Mesenchymal stem cell (in vitro differentiated cells and primary cell): ENCODE measurements at regions not wholly inside any gene's neighbourhood (a gene's known extent, or its start where the extent isn't known, plus 50 kb on each side); places are given as distances from the start of the nearest gene placed in this dataset.

Experiments used
- DNase-seq: peaks from one replicate; pipeline ENCODE4 v3.0.0-alpha.2; 2013
- H2AFZ ChIP-seq: one replicate; pipeline ENCODE4 v1.6.1; 2013; ENCODE audit warnings: low read depth, mild to moderate bottlenecking, control low read depth, inconsistent platforms, low read length, moderate library complexity
- H2AK5ac ChIP-seq: 2 replicates; pipeline ENCODE4 v1.6.1; 2013; ENCODE audit warnings: low read length, moderate library complexity, mild to moderate bottlenecking, inconsistent platforms; ENCODE audit not compliant: severe bottlenecking
- H2BK120ac ChIP-seq: one replicate; pipeline ENCODE4 v1.6.1; 2013; ENCODE audit warnings: low read depth, mild to moderate bottlenecking, inconsistent platforms, low read length, moderate library complexity
- H2BK12ac ChIP-seq, 2 experiments: one replicate each; pipeline ENCODE4 v1.6.1; 2013; ENCODE audit warnings: inconsistent platforms in 2 of 2, low read length in 2 of 2, mild to moderate bottlenecking in 2 of 2, moderate library complexity in 2 of 2, control low read depth in 1 of 2
- H2BK15ac ChIP-seq: one replicate; pipeline ENCODE4 v1.6.1; 2013; ENCODE audit warnings: mild to moderate bottlenecking, low read depth, inconsistent platforms; ENCODE audit not compliant: poor library complexity, severe bottlenecking
- H2BK5ac ChIP-seq: 2 replicates; pipeline ENCODE4 v1.6.1; 2013; ENCODE audit warnings: low read depth, mild to moderate bottlenecking, low read length, control low read depth, inconsistent platforms; ENCODE audit not compliant: poor library complexity, severe bottlenecking
- H3K14ac ChIP-seq, 2 experiments: one replicate each; pipeline ENCODE4 v1.6.1; 2013; ENCODE audit warnings: inconsistent platforms in 2 of 2, low read length in 2 of 2, control low read depth in 1 of 2, mild to moderate bottlenecking in 1 of 2, moderate library complexity in 1 of 2
- H3K18ac ChIP-seq, 2 experiments: one replicate each; pipeline ENCODE4 v1.6.1; 2013; ENCODE audit warnings: inconsistent platforms in 2 of 2, low read length in 2 of 2, control low read depth in 1 of 2, low read depth in 1 of 2, mild to moderate bottlenecking in 1 of 2
- H3K23ac ChIP-seq, 2 experiments: one replicate each; pipeline ENCODE4 v1.6.1; 2013; ENCODE audit warnings: inconsistent platforms in 2 of 2, low read length in 2 of 2, mild to moderate bottlenecking in 2 of 2, moderate library complexity in 2 of 2, control low read depth in 1 of 2
- H3K27ac ChIP-seq: 2 replicates; pipeline ENCODE4 v1.5.1; 2013; ENCODE audit warnings: mild to moderate bottlenecking, moderate library complexity, low read length, control low read depth, inconsistent platforms; ENCODE audit not compliant: poor library complexity, severe bottlenecking
- H3K27me3 ChIP-seq, 2 experiments: 2 replicates each; pipeline versions ENCODE4 v1.6.1 to v1.7.0; 2013; ENCODE audit warnings: low read length in 2 of 2, mild to moderate bottlenecking in 2 of 2, moderate library complexity in 2 of 2, control low read depth in 1 of 2, inconsistent platforms in 1 of 2; ENCODE audit not compliant: control insufficient read depth in 1 of 2, insufficient read depth in 1 of 2
- H3K36me3 ChIP-seq, 2 experiments: 2 replicates each; pipeline versions ENCODE4 v1.6.1 to v1.7.0; 2013; ENCODE audit warnings: low read length in 2 of 2, control low read depth in 1 of 2, inconsistent platforms in 1 of 2, low read depth in 1 of 2, mild to moderate bottlenecking in 1 of 2; ENCODE audit not compliant: insufficient read depth in 2 of 2, control insufficient read depth in 1 of 2
- H3K4ac ChIP-seq, 2 experiments: one replicate each; pipeline ENCODE4 v1.6.1; 2013; ENCODE audit warnings: inconsistent platforms in 2 of 2, low read length in 2 of 2, mild to moderate bottlenecking in 2 of 2, moderate library complexity in 2 of 2, control low read depth in 1 of 2, low read depth in 1 of 2
- H3K4me1 ChIP-seq: 2 replicates; pipeline ENCODE4 v1.6.1; 2013; ENCODE audit warnings: low read depth, low read length, control low read depth; ENCODE audit not compliant: control insufficient read depth, insufficient read depth
- H3K4me2 ChIP-seq: 2 replicates; pipeline ENCODE4 v1.6.1; 2013; ENCODE audit warnings: low read length, mild to moderate bottlenecking, inconsistent platforms; ENCODE audit not compliant: poor library complexity, severe bottlenecking
- H3K4me3 ChIP-seq, 2 experiments: 2 replicates each; pipeline versions ENCODE4 v1.5.1 to v1.7.0; 2013; ENCODE audit warnings: low read length in 2 of 2, mild to moderate bottlenecking in 2 of 2, control low read depth in 1 of 2, low read depth in 1 of 2; ENCODE audit not compliant: insufficient read depth in 1 of 2
- H3K79me1 ChIP-seq: replicated peaks from 2 replicates; pipeline ENCODE4 v1.6.1; 2013; ENCODE audit warnings: mild to moderate bottlenecking, control low read depth, low read length, inconsistent platforms; ENCODE audit not compliant: poor library complexity, severe bottlenecking
- H3K9ac ChIP-seq: 2 replicates; pipeline ENCODE4 v1.7.0; 2013; ENCODE audit warnings: mild to moderate bottlenecking, low read length, moderate library complexity
- H3K9me3 ChIP-seq: 2 replicates; pipeline ENCODE4 v1.7.0; 2013; ENCODE audit warnings: mild to moderate bottlenecking, low read length; ENCODE audit not compliant: control insufficient read depth
- H4K8ac ChIP-seq: one replicate; pipeline ENCODE4 v1.6.1; 2013; ENCODE audit warnings: inconsistent platforms, mild to moderate bottlenecking, low read length, moderate library complexity
- H4K91ac ChIP-seq: one replicate; pipeline ENCODE4 v1.6.1; 2013; ENCODE audit warnings: mild to moderate bottlenecking, low read length, inconsistent platforms
- WGBS: methylation state at CpG from one replicate; pipeline ENCODE4 v1.1.7; 2013; ENCODE audit warnings: mixed read lengths; 5-methylcytosine and 5-hydroxymethylcytosine counted together

DNA sequence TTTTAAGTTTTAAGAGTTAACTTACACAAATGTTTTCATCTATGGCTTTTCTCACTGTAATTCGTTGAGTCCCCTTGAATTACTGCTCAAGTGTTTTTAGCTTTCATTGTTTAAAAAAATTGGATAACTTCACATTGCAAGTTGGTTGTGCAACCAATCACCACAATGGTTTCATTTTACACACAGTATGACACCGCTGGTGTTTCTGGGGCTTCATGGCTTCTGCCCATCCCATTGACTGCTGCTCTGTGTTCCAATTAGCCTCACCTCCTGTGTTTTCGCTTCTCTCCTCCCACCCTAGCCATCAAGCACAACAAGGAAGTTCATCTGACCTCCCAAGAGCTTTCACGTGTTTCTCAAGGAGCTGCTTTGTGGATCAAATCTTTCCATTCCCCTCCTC is 199.1 kb upstream of the CHAC2 start:
- WGBS: 85% methylated on average over 4 of the region's 4 CpGs
- H2BK5ac ChIP-seq: no peak overlapping the region
- H3K18ac ChIP-seq: no peak overlapping the region
- H3K36me3 ChIP-seq: no peaks in the 10 kb centered on the region
- H4K8ac ChIP-seq: no peak overlapping the region
- H2BK15ac ChIP-seq: no peak overlapping the region
- H2AFZ ChIP-seq: no peak overlapping the region
- H3K79me1 ChIP-seq: no peaks in the 10 kb centered on the region
- peak overlapping the region in 1 of 2 experiments; percentile 64 for H3K4me3 ChIP-seq
- DNase-seq: peak; percentile 2
- H2BK12ac ChIP-seq: no peak overlapping the region
- H2BK120ac ChIP-seq: no peak overlapping the region
- H3K27ac ChIP-seq: no peak overlapping the region
- no peak overlapping the region for H3K9ac ChIP-seq
- peak overlapping the region in 1 of 2 experiments; percentile 59 for H3K23ac ChIP-seq
- H3K4me1 ChIP-seq: no peaks in the 10 kb centered on the region
- no peaks in the 10 kb centered on the region for H3K27me3 ChIP-seq
- H4K91ac ChIP-seq: no peak overlapping the region
- no peak overlapping the region for H3K4ac ChIP-seq
- no peak overlapping the region for H3K14ac ChIP-seq
- H2AK5ac ChIP-seq: no peak overlapping the region
- no peaks in the 10 kb centered on the region for H3K9me3 ChIP-seq
- no peak overlapping the region for H3K4me2 ChIP-seq

DNA sequence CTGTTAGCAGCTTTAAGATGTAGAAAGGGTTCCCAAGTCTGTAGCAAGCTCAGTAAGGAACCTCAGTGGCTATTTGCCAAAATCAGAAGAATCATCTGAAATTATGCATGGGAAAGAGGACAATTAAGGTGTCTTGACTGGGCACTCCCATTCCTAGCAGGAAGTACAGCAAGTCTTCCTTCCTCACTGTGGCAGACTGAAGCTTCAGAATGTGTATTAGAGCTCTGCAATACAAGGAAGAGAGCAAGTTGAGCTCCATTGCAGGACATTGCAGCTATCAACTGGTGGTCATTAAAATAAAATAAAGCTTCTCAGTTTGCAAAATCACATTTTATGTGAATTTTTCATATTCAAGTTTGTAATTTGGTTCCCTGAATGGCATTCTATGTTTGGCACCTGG is 200.5 kb upstream of the CHAC2 start:
- no peak overlapping the region for H2BK5ac ChIP-seq
- no peak overlapping the region for H3K9ac ChIP-seq
- no peak overlapping the region for H3K4me3 ChIP-seq
- no peak overlapping the region for H4K91ac ChIP-seq
- DNase-seq: no peak
- H3K27ac ChIP-seq: no peak overlapping the region
- H2AFZ ChIP-seq: no peak overlapping the region
- no peak overlapping the region for H3K4me2 ChIP-seq
- no peaks in the 10 kb centered on the region for H3K9me3 ChIP-seq
- H3K14ac ChIP-seq: no peak overlapping the region
- no peak overlapping the region for H3K18ac ChIP-seq
- no peak overlapping the region for H3K4ac ChIP-seq
- no peaks in the 10 kb centered on the region for H3K36me3 ChIP-seq
- no peak overlapping the region for H2BK15ac ChIP-seq
- H2BK12ac ChIP-seq: no peak overlapping the region
- H3K4me1 ChIP-seq: no peaks in the 10 kb centered on the region
- H2BK120ac ChIP-seq: no peak overlapping the region
- no peak overlapping the region for H3K23ac ChIP-seq
- H2AK5ac ChIP-seq: no peak overlapping the region
- no peak overlapping the region for H4K8ac ChIP-seq
- no peaks in the 10 kb centered on the region for H3K79me1 ChIP-seq
- no peaks in the 10 kb centered on the region for H3K27me3 ChIP-seq

DNA sequence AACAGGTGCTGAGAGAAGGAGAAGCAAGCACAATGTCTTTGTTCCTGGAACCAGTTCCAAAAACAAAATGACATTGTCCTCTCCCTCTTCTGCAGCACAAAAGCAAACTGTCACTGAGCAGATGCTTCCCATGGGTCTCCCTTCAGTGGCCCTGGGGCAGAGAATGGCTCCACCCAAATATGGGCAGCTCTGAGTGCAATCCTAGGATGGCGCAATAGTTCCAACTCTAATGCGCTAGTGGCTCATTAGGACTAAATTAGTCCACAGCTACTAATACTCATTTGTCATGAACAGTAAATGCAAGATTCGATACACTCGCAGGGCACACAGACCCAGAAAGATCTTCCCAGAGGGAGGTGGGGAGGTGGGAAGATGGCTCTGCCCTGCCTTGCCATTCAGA is 205.2 kb upstream of the CHAC2 start:
- no peak overlapping the region for H3K18ac ChIP-seq
- no peaks in the 10 kb centered on the region for H3K27me3 ChIP-seq
- no peak overlapping the region for H2BK120ac ChIP-seq
- H2BK5ac ChIP-seq: no peak overlapping the region
- peaks cover 5% of the 10 kb centered on the region for H3K9me3 ChIP-seq
- H3K36me3 ChIP-seq: no peaks in the 10 kb centered on the region
- no peak overlapping the region for H2AFZ ChIP-seq
- H3K79me1 ChIP-seq: no peaks in the 10 kb centered on the region
- H4K91ac ChIP-seq: no peak overlapping the region
- no peak for DNase-seq
- no peak overlapping the region for H3K9ac ChIP-seq
- 96% methylated on average over 2 of the region's 4 CpGs for WGBS
- H3K4me2 ChIP-seq: no peak overlapping the region
- no peak overlapping the region for H3K14ac ChIP-seq
- H4K8ac ChIP-seq: no peak overlapping the region
- no peak overlapping the region for H3K23ac ChIP-seq
- H3K4me3 ChIP-seq: no peak overlapping the region
- no peak overlapping the region for H2BK12ac ChIP-seq
- H2AK5ac ChIP-seq: no peak overlapping the region
- H3K4me1 ChIP-seq: no peaks in the 10 kb centered on the region
- no peak overlapping the region for H2BK15ac ChIP-seq
- H3K27ac ChIP-seq: no peak overlapping the region
- no peak overlapping the region for H3K4ac ChIP-seq

DNA sequence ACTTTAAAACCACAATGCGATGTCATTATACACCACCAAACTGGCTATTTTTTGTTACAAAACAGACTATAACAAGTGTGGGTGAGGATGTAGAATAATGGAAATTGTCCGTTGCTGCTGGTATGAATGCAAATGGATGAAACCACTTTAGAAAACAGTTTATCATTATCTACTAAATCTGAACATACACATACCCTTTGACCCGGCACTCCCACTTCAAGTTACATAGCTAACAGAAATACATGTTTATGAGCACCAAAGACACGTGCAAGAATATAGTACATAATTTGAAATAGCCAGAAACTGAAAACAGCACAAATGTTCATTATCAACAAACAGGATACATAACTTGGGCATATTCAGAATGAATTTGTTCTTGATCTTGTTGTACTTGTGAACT is 206.4 kb upstream of the CHAC2 start:
- Histone ChIP-seq H3K4me2 (no peak overlapping the region), H3K27ac (no peak overlapping the region), H3K18ac (no peak overlapping the region), H3K4me1 (no peaks in the 10 kb centered on the region), H3K14ac (no peak overlapping the region), H3K4ac (no peak overlapping the region), H3K9me3 (peaks cover 8% of the 10 kb centered on the region), H2BK12ac (no peak overlapping the region), H3K27me3 (no peaks in the 10 kb centered on the region), H2BK120ac (no peak overlapping the region), H2BK15ac (no peak overlapping the region), H2AK5ac (no peak overlapping the region), H2AFZ (no peak overlapping the region), H4K8ac (no peak overlapping the region), H3K36me3 (no peaks in the 10 kb centered on the region), H3K4me3 (no peak overlapping the region), H3K79me1 (no peaks in the 10 kb centered on the region), H3K9ac (no peak overlapping the region), H2BK5ac (no peak overlapping the region), H3K23ac (no peak overlapping the region), H4K91ac (no peak overlapping the region)
- DNase-seq: no peak
- WGBS: 100% methylated on average over 1 of the region's 4 CpGs
